Fibroblast of lung (primary cell): ENCODE measurements at regions not wholly inside any gene's neighbourhood (a gene's known extent, or its start where the extent isn't known, plus 50 kb on each side); places are given as distances from the start of the nearest gene placed in this dataset.

Experiments used
- DNase-seq, 2 donors: peaks; one replicate each; pipeline versions ENCODE4 v3.0.0 to v3.0.0-alpha.2; 2010; ENCODE audit warnings: low read depth in 2 of 2
- H2AFZ ChIP-seq: 2 replicates; pipeline ENCODE4 v1.5.1; 2012; ENCODE audit warnings: low read length, control low read depth, inconsistent platforms
- H3K27ac ChIP-seq: 2 replicates; pipeline ENCODE4 v1.5.1; 2011; ENCODE audit warnings: low read length, control low read depth; ENCODE audit not compliant: insufficient read depth
- H3K27me3 ChIP-seq: 2 replicates; pipeline ENCODE4 v1.5.1; 2011; ENCODE audit warnings: mild to moderate bottlenecking, low read length; ENCODE audit not compliant: control insufficient read depth, insufficient read depth
- H3K36me3 ChIP-seq: 2 replicates; pipeline ENCODE4 v1.5.1; 2011; ENCODE audit warnings: low read length; ENCODE audit not compliant: control insufficient read depth, insufficient read depth
- H3K4me1 ChIP-seq: 2 replicates; pipeline ENCODE4 v1.5.1; 2011; ENCODE audit warnings: low read length; ENCODE audit not compliant: control insufficient read depth, insufficient read depth; ENCODE audit errors: extremely low read depth
- H3K4me2 ChIP-seq: 2 replicates; pipeline ENCODE4 v1.5.1; 2011; ENCODE audit warnings: low read length, control low read depth; ENCODE audit not compliant: insufficient read depth; ENCODE audit errors: extremely low read depth
- H3K4me3 ChIP-seq, 4 experiments: fragments of 200-600 bp in 1 of 4; sonication (generic) in 1 of 4; replicated peaks in 1 of 4; 2 replicates each; pipeline ENCODE4 v1.5.1; 2011 to 2016; ENCODE audit warnings: low read length in 4 of 4, low read depth in 3 of 4, mild to moderate bottlenecking in 3 of 4, control low read depth in 2 of 4, inconsistent platforms in 1 of 4, mixed read lengths in 1 of 4; ENCODE audit not compliant: insufficient read depth in 1 of 4; ENCODE audit errors: control extremely low read depth in 1 of 4
- H3K79me2 ChIP-seq: 2 replicates; pipeline ENCODE4 v1.5.1; 2012; ENCODE audit warnings: mild to moderate bottlenecking, low read length, inconsistent platforms; ENCODE audit not compliant: control insufficient read depth, insufficient read depth
- H3K9ac ChIP-seq: 2 replicates; pipeline ENCODE4 v1.5.1; 2011; ENCODE audit warnings: mild to moderate bottlenecking, low read length, control low read depth; ENCODE audit not compliant: insufficient read depth
- H3K9me3 ChIP-seq: 2 replicates; pipeline ENCODE4 v1.5.1; 2012; ENCODE audit warnings: low read depth, low read length; ENCODE audit not compliant: control insufficient read depth, insufficient read depth
- H4K20me1 ChIP-seq: 2 replicates; pipeline ENCODE4 v1.5.1; 2011; ENCODE audit warnings: low read length; ENCODE audit not compliant: control insufficient read depth, insufficient read depth; ENCODE audit errors: extremely low read depth
- EZH2 ChIP-seq: IDR thresholded peaks from 2 replicates; pipeline ENCODE4 v1.5.1; 2012; ENCODE audit warnings: low read length, control low read depth, mild to moderate bottlenecking; ENCODE audit errors: missing control alignments
- TF ChIP-seq, protein P1 (sequence below), 2 donors: IDR thresholded peaks in 1 of 2; conservative IDR thresholded peaks in 1 of 2; 1 replicate in 1 of 2; 2 replicates in 1 of 2; pipeline ENCODE4 v1.5.1; 2011 to 2012; ENCODE audit warnings: low read length in 2 of 2, control low read depth in 1 of 2, inconsistent platforms in 1 of 2, low read depth in 1 of 2, mild to moderate bottlenecking in 1 of 2

DNA sequence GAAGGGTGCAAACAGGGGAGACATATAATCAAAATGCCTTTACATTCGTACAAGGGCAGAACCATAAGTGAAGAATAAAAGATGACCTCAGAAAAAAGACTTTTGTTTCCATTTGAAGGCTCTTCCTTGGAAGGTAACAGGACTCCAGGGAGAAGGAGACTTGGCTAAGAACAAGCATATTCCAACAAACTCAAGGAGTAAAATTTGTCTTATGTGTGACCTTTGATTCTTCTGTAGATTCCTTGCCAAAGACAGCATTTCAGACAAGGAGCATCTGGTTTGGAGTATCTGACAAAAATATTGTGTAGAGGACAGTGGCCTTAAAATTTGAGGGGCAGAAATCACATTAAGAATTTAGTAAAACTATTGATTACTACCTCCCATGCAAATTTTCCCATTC is 991.9 kb downstream of the FLRT2 start:
- Histone ChIP-seq H3K9ac (no peak overlapping the region), H3K79me2 (no peaks in the 10 kb centered on the region), H2AFZ (no peak overlapping the region), H4K20me1 (no peaks in the 10 kb centered on the region), H3K36me3 (no peaks in the 10 kb centered on the region), H3K27ac (no peak overlapping the region), H3K4me1 (no peaks in the 10 kb centered on the region), H3K4me3 (no peak overlapping the region), H3K4me2 (no peak overlapping the region), H3K27me3 (no peaks in the 10 kb centered on the region), H3K9me3 (no peaks in the 10 kb centered on the region)
- TF ChIP-seq EZH2: no peak
- TF ChIP-seq, protein P1, sequence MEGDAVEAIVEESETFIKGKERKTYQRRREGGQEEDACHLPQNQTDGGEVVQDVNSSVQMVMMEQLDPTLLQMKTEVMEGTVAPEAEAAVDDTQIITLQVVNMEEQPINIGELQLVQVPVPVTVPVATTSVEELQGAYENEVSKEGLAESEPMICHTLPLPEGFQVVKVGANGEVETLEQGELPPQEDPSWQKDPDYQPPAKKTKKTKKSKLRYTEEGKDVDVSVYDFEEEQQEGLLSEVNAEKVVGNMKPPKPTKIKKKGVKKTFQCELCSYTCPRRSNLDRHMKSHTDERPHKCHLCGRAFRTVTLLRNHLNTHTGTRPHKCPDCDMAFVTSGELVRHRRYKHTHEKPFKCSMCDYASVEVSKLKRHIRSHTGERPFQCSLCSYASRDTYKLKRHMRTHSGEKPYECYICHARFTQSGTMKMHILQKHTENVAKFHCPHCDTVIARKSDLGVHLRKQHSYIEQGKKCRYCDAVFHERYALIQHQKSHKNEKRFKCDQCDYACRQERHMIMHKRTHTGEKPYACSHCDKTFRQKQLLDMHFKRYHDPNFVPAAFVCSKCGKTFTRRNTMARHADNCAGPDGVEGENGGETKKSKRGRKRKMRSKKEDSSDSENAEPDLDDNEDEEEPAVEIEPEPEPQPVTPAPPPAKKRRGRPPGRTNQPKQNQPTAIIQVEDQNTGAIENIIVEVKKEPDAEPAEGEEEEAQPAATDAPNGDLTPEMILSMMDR (conservative IDR thresholded peaks at IDR 0.05 in 1 of 2, IDR thresholded peaks at IDR 0.05 in 1 of 2; ENCODE audit: low read depth in 1 of 2, low read length in 2 of 2): no peak
- DNase-seq: no peak

DNA sequence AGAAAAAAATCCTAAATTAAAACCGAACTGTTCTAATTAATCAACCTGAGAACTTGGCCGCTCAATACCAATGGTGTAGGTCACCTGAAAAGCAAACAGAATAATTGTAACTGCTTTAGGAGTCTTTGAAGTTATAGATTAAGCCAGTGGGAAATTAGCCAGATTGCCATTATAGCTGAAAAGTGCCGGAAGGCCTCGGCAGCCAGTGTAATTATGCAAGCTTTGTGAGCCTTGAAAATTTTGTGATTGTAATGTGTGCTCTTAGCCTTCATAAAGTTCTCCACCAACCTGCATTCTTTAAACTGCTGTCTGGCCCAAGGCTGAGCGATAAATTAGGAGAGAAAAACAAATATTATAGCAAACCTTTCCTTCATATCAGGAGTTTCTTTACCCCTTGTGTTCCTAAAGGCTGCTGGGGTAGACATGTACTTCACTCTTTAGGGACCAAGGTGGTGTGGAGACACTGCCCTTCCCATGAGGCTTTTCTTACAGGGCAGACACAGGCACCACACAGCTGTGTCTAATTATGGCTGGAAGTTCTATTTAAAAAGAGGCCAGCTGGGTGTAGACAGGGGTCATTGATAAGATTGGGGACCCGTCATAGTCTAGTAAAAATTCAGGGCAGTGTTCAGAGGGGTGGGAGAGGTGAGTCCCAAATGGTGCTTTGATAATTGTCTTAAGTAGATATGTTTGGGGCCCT is 991.2 kb downstream of the FLRT2 start:
- Histone ChIP-seq H3K9ac (no peak overlapping the region), H3K36me3 (no peaks in the 10 kb centered on the region), H3K4me3 (no peak overlapping the region), H3K27ac (no peak overlapping the region), H3K79me2 (no peaks in the 10 kb centered on the region), H4K20me1 (no peaks in the 10 kb centered on the region), H3K4me1 (no peaks in the 10 kb centered on the region), H2AFZ (no peak overlapping the region), H3K9me3 (no peaks in the 10 kb centered on the region), H3K4me2 (no peak overlapping the region), H3K27me3 (no peaks in the 10 kb centered on the region)
- TF ChIP-seq, protein P1 (conservative IDR thresholded peaks at IDR 0.05 in 1 of 2, IDR thresholded peaks at IDR 0.05 in 1 of 2; ENCODE audit: low read depth in 1 of 2, low read length in 2 of 2): no peak
- TF ChIP-seq EZH2: no peak
- no peak for DNase-seq

DNA sequence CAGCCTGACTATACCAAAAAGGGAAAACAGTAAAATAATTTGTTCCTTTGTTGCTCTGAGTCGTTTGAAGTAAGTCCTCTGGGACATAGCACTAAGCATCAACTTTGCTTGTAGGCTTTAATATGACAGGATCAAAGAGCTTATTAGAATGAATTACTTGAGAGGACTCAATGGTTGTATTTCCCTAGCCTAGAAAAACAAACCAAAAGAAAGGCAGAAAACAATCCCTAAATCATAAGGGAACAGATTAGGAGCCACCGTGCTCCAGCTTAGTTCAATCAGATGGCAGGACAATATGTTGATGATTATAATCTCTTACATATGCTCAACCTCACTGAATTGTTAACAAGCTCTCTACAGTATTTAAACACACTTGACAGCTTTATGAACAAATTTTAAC is 988.4 kb downstream of the FLRT2 start:
- Histone ChIP-seq H3K4me2 (no peak overlapping the region), H3K79me2 (no peaks in the 10 kb centered on the region), H3K9ac (no peak overlapping the region), H3K9me3 (no peaks in the 10 kb centered on the region), H3K27me3 (no peaks in the 10 kb centered on the region), H4K20me1 (no peaks in the 10 kb centered on the region), H2AFZ (no peak overlapping the region), H3K4me3 (no peak overlapping the region), H3K36me3 (no peaks in the 10 kb centered on the region), H3K4me1 (no peaks in the 10 kb centered on the region), H3K27ac (no peak overlapping the region)
- DNase-seq: no peak
- TF ChIP-seq EZH2: no peak
- TF ChIP-seq, protein P1 (conservative IDR thresholded peaks at IDR 0.05 in 1 of 2, IDR thresholded peaks at IDR 0.05 in 1 of 2; ENCODE audit: low read depth in 1 of 2, low read length in 2 of 2): no peak
